ENCODE measurements at regions not wholly inside any gene's neighbourhood (a gene's known extent, or its start where the extent isn't known, plus 50 kb on each side); places are given as distances from the start of the nearest gene placed in this dataset.

DNA sequence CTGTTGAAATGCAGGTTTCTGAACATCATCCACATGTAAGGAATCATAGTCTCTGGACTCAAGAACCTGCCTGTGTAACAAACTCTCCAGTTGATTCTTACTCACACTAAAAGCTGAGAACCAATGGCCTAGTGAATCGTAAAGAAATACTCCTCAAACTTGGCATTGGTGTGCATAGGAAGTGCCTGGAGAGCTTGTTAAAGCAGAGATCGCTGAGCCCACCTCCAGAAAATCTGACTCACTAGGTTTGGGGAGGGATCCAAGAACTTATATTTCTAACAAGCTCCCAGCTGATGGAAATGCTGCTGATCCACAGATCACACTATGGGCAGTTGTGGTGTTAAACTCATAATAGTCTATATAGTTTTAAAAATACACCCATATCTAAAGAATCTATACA is 55.8 kb upstream of the LMCD1 start:
- Mint-ChIP-seq H3K27ac (no peak overlapping the region), H3K36me3 (ENCODE audit: low read depth) (no peaks in the 10 kb centered on the region), H3K4me3 (no peak overlapping the region), H3K4me1 (ENCODE audit: low read depth) (no peaks in the 10 kb centered on the region), H3K27me3 (peaks cover 15% of the 10 kb centered on the region), H3K9me3 (no peaks in the 10 kb centered on the region)
- Histone ChIP-seq H3K4me3 (ENCODE audit: low read length) (no peak overlapping the region), H3K9me3 (ENCODE audit: control insufficient read depth in 1 of 2, insufficient read depth in 1 of 2, low read length in 2 of 2) (no peaks in the 10 kb centered on the region), H3K36me3 (ENCODE audit: insufficient read depth, low read length) (no peaks in the 10 kb centered on the region), H3K4me1 (ENCODE audit: insufficient read depth, low read length) (no peaks in the 10 kb centered on the region), H3K27me3 (ENCODE audit: control insufficient read depth in 1 of 2, insufficient read depth in 2 of 2, low read length in 2 of 2) (peaks cover 0 to 14% of the 10 kb centered on the region in 2 experiments), H3K27ac (ENCODE audit: low read depth in 1 of 2, low read length in 2 of 2) (no peak overlapping the region)
- intact Hi-C loops (cut with DNase I, micrococcal nuclease): loop anchor here (5.0 to 10.0 kb wide), 2 partner anchors 176 to 179 kb away; no protein-coding TSS in a partner anchor
- POLR2A ChIA-PET: no interaction called here
- CTCF ChIA-PET: no interaction called here
- ATAC-seq (ENCODE audit: poor library complexity) (no peak), DNase-seq (no peak)
- TF ChIP-seq, protein P1, sequence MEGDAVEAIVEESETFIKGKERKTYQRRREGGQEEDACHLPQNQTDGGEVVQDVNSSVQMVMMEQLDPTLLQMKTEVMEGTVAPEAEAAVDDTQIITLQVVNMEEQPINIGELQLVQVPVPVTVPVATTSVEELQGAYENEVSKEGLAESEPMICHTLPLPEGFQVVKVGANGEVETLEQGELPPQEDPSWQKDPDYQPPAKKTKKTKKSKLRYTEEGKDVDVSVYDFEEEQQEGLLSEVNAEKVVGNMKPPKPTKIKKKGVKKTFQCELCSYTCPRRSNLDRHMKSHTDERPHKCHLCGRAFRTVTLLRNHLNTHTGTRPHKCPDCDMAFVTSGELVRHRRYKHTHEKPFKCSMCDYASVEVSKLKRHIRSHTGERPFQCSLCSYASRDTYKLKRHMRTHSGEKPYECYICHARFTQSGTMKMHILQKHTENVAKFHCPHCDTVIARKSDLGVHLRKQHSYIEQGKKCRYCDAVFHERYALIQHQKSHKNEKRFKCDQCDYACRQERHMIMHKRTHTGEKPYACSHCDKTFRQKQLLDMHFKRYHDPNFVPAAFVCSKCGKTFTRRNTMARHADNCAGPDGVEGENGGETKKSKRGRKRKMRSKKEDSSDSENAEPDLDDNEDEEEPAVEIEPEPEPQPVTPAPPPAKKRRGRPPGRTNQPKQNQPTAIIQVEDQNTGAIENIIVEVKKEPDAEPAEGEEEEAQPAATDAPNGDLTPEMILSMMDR (IDR thresholded peaks at IDR 0.05): no peak

DNA sequence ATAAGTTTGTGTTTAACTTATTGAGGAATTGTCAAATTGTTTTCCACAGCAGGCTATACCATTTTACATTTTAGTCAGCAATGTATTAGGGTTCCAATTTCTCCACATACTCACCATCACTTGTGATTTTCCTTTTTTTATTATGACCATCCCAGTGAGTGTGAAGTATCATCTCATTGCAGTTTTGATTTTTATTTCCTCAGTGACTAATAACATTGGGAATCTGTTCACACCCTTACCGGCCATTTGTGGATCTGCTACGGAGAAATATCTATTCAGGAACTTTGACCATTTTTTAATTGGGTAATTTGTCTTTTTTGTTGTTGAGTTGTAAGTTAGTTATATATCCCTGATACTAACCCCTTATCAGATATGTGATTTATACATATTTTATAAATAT is 54.8 kb upstream of the LMCD1 start:
- H3K4me3 Mint-ChIP-seq: no peak overlapping the region
- Histone ChIP-seq H3K27ac (ENCODE audit: low read depth in 1 of 2, low read length in 2 of 2) (no peak overlapping the region), H3K9me3 (ENCODE audit: control insufficient read depth in 1 of 2, insufficient read depth in 1 of 2, low read length in 2 of 2) (no peaks in the 10 kb centered on the region), H3K27me3 (ENCODE audit: control insufficient read depth in 1 of 2, insufficient read depth in 2 of 2, low read length in 2 of 2) (peaks cover 0 to 14% of the 10 kb centered on the region in 2 experiments), H3K36me3 (ENCODE audit: insufficient read depth, low read length) (no peaks in the 10 kb centered on the region), H3K4me3 (ENCODE audit: low read length) (no peak overlapping the region), H3K4me1 (ENCODE audit: insufficient read depth, low read length) (no peaks in the 10 kb centered on the region)
- no peak for DNase-seq
- no peak for ATAC-seq (ENCODE audit: poor library complexity)
- no peaks in the 10 kb centered on the region for H3K36me3 Mint-ChIP-seq (ENCODE audit: low read depth)
- no peaks in the 10 kb centered on the region for H3K4me1 Mint-ChIP-seq (ENCODE audit: low read depth)
- no peak overlapping the region for H3K27ac Mint-ChIP-seq
- CTCF ChIA-PET: no interaction called here
- H3K27me3 Mint-ChIP-seq: peaks cover 15% of the 10 kb centered on the region
- no peaks in the 10 kb centered on the region for H3K9me3 Mint-ChIP-seq
- intact Hi-C loops (cut with DNase I, micrococcal nuclease): loop anchor here (5.0 to 10.0 kb wide), 2 partner anchors 175 to 178 kb away; no protein-coding TSS in a partner anchor
- POLR2A ChIA-PET: no interaction called here
- TF ChIP-seq, protein P1 (IDR thresholded peaks at IDR 0.05): no peak

DNA sequence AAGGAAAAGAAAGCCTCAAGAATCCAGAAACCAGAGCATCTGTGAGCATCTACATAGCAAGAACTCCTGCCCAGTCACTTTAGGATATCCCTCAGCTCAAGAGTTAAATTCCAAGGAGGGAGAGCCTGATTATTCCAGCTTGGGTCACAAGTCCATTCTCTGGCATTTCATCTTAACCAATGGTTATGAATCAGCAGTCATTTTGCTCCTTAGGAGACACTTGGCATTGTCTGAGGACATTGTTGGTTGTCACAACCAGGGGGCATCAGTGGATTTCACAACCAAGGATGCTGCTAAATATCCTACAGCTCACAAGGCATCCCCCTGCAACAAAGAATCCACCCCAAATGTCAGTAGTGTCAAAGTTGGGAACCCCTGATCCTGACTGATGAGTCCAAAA is 51.0 kb upstream of the LMCD1 start:
- Histone ChIP-seq H3K27me3 (ENCODE audit: control insufficient read depth in 1 of 2, insufficient read depth in 2 of 2, low read length in 2 of 2) (peaks cover 0 to 10% of the 10 kb centered on the region in 2 experiments), H3K4me1 (ENCODE audit: insufficient read depth, low read length) (no peaks in the 10 kb centered on the region), H3K9me3 (ENCODE audit: control insufficient read depth in 1 of 2, insufficient read depth in 1 of 2, low read length in 2 of 2) (no peaks in the 10 kb centered on the region), H3K36me3 (ENCODE audit: insufficient read depth, low read length) (no peaks in the 10 kb centered on the region), H3K27ac (ENCODE audit: low read depth in 1 of 2, low read length in 2 of 2) (no peak overlapping the region), H3K4me3 (ENCODE audit: low read length) (no peak overlapping the region)
- ATAC-seq (ENCODE audit: poor library complexity) (no peak), DNase-seq (no peak)
- no peaks in the 10 kb centered on the region for H3K36me3 Mint-ChIP-seq (ENCODE audit: low read depth)
- intact Hi-C loops (cut with DNase I, micrococcal nuclease): no loop called here
- H3K4me1 Mint-ChIP-seq (ENCODE audit: low read depth): no peaks in the 10 kb centered on the region
- H3K27me3 Mint-ChIP-seq: peaks cover 21% of the 10 kb centered on the region
- no peak overlapping the region for H3K27ac Mint-ChIP-seq
- H3K4me3 Mint-ChIP-seq: no peak overlapping the region
- ChIA-PET CTCF (no interaction called here), POLR2A (no interaction called here)
- H3K9me3 Mint-ChIP-seq: no peaks in the 10 kb centered on the region
- TF ChIP-seq, protein P1 (IDR thresholded peaks at IDR 0.05): no peak

All from CD4-positive, alpha-beta T cell (primary cell).